Embryonic facial prominence (tissue), 1 donor: ENCODE measurements at regions not wholly inside any gene's neighbourhood (a gene's known extent, or its start where the extent isn't known, plus 50 kb on each side); places are given as distances from the start of the nearest gene placed in this dataset.
"Not testable (repeated sequence)": the region's sequence is repeated elsewhere in the genome, so short reads cannot be mapped to it uniquely, and the experiment has no call there.

Source experiments
- DNase-seq: peaks from one replicate; pipeline ENCODE4 v3.0.0-alpha.2; 2016; ENCODE audit errors: extremely low spot score

GRCh38 chr1:168825820-168826219 is 96.8 kb upstream of the DPT start:
- no peak for DNase-seq

- no peak for DNase-seq
These were observed 97.3 kb upstream of the DPT start for GRCh38 chr1:168826269-168826668.

GRCh38 chr1:168827557-168827956 is 98.6 kb upstream of the DPT start:
- DNase-seq, result no peak

GRCh38 chr1:168829876-168830275 is 100.9 kb upstream of the DPT start:
- DNase-seq, result no peak

- no peak for DNase-seq
These were observed 101.6 kb upstream of the DPT start for GRCh38 chr1:168830562-168830961.

GRCh38 chr1:168832661-168833060 is 103.7 kb upstream of the DPT start:
- no peak for DNase-seq

DNA sequence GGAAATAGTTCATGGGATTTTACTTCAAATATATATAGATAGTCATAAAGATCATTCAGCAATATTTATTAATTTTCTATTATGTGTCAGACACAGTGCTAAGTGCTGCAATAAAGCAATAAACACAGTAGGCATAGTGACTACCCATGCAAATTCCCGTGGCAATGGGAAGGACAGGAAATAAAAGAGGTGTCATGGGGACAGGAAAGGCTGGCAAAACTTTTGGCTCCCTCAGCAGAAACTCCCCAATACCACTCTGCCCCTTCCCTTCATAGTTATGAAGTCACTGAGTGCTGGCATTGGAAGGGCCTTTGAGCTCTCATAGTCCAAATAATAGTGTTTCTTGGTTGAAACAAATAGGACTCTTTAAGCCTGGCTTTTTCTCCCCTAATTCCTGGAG is 104.4 kb upstream of the DPT start:
- DNase-seq, result no peak

- no peak for DNase-seq
These were observed 104.8 kb upstream of the DPT start for GRCh38 chr1:168833801-168834224.

- no peak for DNase-seq
These were observed 105.3 kb upstream of the DPT start for GRCh38 chr1:168834225-168834872.

DNA sequence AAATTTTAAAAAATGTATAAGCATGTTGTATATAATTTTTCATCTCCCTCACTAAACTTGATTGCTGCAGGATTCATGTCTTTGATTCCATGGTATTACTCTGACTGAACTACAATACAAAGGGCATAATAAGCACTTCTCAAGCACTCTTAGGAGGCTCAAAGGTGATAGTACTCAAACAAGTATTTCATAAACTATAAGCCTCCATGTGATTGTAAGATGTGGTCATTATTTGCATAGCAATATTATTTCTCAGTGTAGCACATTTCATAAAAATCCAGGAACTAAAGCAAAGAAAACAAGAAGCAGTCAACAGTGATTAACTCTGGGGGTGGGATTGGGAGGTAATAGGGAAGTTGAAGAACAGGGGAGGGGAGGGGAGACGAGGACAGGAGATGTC is 106.2 kb upstream of the DPT start:
- no peak for DNase-seq

DNA sequence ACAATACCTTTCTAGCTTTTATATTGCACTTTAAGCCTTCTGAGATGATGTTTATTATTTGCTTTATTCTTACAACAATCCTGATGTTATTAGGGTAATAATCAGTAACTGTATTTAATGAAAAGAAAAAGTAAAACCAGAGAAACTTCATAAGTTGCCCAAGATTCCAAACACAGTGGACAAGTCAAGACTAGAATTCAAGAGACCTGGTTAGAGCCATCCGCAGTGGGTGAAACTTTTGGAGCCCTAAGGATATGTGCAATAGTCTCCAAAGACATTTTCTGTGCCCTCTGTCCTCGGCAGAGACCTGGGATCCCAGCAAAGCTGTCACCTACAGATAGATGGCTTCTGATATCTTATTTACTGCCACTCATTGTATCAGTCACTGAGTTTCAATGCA is 106.8 kb upstream of the DPT start:
- DNase-seq, result no peak

DNA sequence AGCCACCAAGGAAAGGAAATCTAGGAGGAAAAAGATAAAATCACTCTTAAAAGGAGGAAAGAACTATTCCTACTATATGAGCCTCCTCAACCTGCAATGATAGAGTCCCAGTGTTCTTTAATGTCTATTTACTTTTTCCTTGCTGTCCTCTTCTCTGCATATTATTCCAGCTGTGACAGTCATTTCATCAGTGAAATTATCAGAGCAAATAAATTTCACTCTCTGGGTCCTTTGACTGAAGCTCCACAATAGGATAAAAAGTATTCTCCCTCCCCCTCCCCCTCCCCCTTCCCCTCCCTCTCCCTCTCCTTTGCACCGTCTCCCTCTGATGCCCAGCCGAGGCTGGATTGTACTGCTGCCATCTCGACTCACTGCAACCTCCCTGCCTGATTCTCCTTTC is 107.5 kb upstream of the DPT start:
- no peak for DNase-seq

- DNase-seq, result not testable (repeated sequence)
These were observed 108.2 kb upstream of the DPT start for GRCh38 chr1:168837230-168837629.

GRCh38 chr1:168842306-168842705 is 113.3 kb upstream of the DPT start:
- no peak for DNase-seq

GRCh38 chr1:168842916-168843315 is 113.9 kb upstream of the DPT start:
- no peak for DNase-seq

DNA sequence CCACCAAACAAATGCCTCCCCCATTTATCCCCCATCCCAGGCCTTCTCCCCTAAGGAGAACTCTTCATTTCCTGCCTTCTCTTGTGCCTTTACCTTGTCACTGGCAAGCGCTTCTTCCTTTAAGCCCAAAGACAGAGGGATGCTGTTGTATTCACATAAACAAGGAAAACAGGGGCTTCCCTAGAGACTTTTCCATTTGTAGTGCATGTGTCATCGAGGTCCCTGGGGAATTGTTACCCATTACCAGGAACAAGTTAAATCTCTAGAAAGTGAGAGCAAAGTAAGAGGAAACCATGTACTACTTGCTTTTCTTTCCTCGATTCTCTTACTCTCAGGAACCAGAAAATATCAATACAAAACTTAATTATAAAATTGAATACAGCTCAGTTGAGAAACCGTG is 114.4 kb upstream of the DPT start:
- no peak for DNase-seq

- no peak for DNase-seq
These were observed 114.9 kb upstream of the DPT start for GRCh38 chr1:168843950-168844349.

- DNase-seq, result no peak
These were observed 116.1 kb upstream of the DPT start for GRCh38 chr1:168845140-168845539.

DNA sequence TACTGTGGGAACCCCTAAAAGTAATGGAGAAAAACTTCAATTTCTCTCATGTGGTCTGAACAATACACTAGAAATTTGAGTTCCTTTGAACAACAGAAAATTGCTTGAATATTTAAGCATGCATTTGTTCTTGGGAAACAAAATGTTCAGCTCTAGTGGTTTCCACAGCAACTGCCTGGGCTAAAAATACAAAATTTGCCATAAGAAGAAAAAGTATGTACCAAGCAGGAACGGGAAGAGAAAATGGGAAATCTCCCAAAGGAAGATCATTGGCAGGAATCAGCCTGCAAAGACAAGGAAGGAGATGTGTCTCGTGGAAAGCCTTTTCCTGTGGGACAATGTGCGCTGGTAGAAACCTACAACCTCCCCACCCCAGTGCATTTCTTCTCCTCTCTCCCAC is 119.0 kb upstream of the DPT start:
- no peak for DNase-seq

- no peak for DNase-seq
These were observed 132.5 kb upstream of the DPT start for GRCh38 chr1:168861421-168862004.

GRCh38 chr1:168863772-168864171 is 134.8 kb upstream of the DPT start:
- DNase-seq, result no peak

DNA sequence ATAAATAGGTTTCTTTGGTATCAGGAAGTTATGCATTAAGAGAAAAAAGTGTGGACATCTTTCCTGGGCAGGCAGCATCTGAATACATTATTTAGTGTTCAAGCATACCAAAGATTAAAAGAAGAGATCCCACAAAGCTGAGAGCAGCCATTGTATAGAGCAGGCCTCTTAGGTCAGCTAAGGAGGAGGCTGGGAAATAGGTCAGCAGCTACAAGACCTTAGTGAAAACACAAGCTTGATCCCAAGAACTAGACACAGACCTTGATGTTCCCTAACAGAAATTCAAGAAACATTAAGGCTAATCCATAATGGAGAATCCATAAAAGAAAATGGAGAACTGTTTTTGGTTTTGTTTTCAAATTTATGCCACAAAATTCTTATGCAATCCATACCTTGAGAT is 135.3 kb upstream of the DPT start:
- no peak for DNase-seq

DNA sequence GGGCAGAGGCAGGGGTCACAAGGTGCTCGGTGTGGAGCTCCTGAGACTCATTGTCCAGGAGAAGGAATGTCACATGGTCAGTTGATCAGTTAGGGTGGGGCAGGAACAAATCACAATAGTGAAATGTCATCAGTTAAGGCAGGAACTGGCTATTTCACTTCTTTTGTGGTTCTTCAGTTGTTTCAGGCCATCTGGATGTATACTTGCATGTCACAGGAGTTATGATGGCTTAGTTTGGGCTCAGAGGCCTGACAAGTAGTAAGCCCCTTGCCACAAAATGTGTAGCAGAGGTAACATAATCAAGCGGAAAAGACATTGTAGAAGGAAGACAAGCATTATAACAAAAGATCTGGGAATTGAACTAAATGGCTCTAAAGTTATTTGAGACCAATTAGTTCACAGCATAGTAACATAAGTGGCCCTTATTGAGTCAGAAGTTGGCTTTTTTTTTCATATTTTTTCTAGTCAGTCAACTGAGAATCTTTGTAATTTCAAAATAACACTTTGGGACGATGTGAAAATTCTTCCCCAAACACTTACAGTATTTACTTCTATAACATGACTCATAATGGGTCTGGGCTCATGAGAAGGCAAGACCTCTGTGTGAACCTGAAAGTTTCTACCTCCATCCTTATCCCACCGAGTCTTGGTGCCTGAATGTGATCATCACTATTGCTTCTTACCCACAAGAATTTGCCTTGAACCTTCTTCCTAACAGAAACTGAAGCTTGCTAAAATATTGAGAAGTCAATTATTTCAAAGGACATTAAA is 137.0 kb upstream of the DPT start:
- no peak for DNase-seq
